Prostate gland (tissue), 2 donors: ENCODE measurements at regions not wholly inside any gene's neighbourhood (a gene's known extent, or its start where the extent isn't known, plus 50 kb on each side); places are given as distances from the start of the nearest gene placed in this dataset.

Source experiments
- CTCF ChIP-seq, 4 experiments: fragments of 200-600 bp in 2 of 4; fragments of 450-650 bp in 2 of 4; sonication (generic) in 2 of 4; IDR thresholded peaks; 1 replicate in 3 of 4; 2 replicates in 1 of 4; pipeline ENCODE4 v1.5.1; 2016 to 2019; ENCODE audit warnings: antibody characterized with exemption in 4 of 4, mild to moderate bottlenecking in 2 of 4, moderate library complexity in 2 of 4
- POLR2A ChIP-seq: fragments of 450-650 bp; IDR thresholded peaks from one replicate; pipeline ENCODE4 v1.6.1; 2016; ENCODE audit warnings: antibody characterized with exemption, mild to moderate bottlenecking
- POLR2AphosphoS5 ChIP-seq: sonication (generic); formaldehyde crosslinking; IDR thresholded peaks from one replicate; pipeline ENCODE4 v1.6.1; 2017; ENCODE audit warnings: antibody characterized with exemption

GRCh38 chr4:151573474-151573873, 164.5 kb downstream of the FHIP1A start:
- TF ChIP-seq POLR2A (no peak), CTCF (IDR thresholded peaks at IDR 0.05) (no peak), POLR2AphosphoS5 (no peak)
